ENCODE measurements at regions not wholly inside any gene's neighbourhood (a gene's known extent, or its start where the extent isn't known, plus 50 kb on each side); places are given as distances from the start of the nearest gene placed in this dataset.

DNA sequence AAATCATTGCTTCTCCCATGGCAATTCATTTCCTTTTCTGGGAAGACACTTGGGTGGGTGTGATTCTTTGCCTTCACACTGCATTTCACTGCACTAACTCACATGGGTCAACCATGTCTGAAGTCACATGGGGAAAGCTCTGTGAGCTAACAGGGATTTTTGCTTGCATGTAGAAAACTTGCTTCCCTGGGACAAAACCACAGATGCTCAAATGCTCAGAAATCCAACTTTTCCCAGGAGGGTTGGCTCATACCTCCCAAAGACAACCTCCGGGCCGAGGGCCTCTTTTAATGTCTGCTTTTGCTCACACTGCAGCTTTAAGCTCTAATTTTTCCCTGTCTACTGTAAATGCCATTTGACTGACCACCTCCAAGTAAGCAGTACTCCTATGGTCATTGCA, 1695.2 kb downstream of the STIM2 start:
- TF ChIP-seq, protein P1, sequence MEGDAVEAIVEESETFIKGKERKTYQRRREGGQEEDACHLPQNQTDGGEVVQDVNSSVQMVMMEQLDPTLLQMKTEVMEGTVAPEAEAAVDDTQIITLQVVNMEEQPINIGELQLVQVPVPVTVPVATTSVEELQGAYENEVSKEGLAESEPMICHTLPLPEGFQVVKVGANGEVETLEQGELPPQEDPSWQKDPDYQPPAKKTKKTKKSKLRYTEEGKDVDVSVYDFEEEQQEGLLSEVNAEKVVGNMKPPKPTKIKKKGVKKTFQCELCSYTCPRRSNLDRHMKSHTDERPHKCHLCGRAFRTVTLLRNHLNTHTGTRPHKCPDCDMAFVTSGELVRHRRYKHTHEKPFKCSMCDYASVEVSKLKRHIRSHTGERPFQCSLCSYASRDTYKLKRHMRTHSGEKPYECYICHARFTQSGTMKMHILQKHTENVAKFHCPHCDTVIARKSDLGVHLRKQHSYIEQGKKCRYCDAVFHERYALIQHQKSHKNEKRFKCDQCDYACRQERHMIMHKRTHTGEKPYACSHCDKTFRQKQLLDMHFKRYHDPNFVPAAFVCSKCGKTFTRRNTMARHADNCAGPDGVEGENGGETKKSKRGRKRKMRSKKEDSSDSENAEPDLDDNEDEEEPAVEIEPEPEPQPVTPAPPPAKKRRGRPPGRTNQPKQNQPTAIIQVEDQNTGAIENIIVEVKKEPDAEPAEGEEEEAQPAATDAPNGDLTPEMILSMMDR (IDR thresholded peaks at IDR 0.05 in 2 of 3, conservative IDR thresholded peaks at IDR 0.05 in 1 of 3; ENCODE audit: control insufficient read depth in 2 of 3, extremely low read depth in 1 of 3, insufficient read depth in 1 of 3, low read depth in 3 of 3, low read length in 3 of 3), result no peak
- TF ChIP-seq POLR2A (IDR thresholded peaks at IDR 0.05; ENCODE audit: low read depth, low read length) (no peak), EZH2 (IDR thresholded peaks at IDR 0.05; ENCODE audit: borderline replicate concordance, control insufficient read depth, low read depth, low read length) (no peak), CBFB (IDR thresholded peaks at IDR 0.05; ENCODE audit: low read depth) (no peak), TCF7 (IDR thresholded peaks at IDR 0.05; ENCODE audit: borderline replicate concordance) (no peak), POU2F2 (IDR thresholded peaks at IDR 0.05; ENCODE audit: borderline replicate concordance, low read depth, low read length) (no peak), RFX5 (IDR thresholded peaks at IDR 0.05; ENCODE audit: low read depth, low read length) (no peak), POLR2AphosphoS5 (IDR thresholded peaks at IDR 0.05; ENCODE audit: low read length) (no peak), YY1 (IDR thresholded peaks at IDR 0.05; ENCODE audit: low read depth, low read length) (no peak), CEBPB (IDR thresholded peaks at IDR 0.05; ENCODE audit: borderline replicate concordance in 1 of 2, low read depth in 2 of 2, low read length in 2 of 2) (no peak), HCFC1 (IDR thresholded peaks at IDR 0.05; ENCODE audit: low read length) (no peak), ETV6 (conservative IDR thresholded peaks at IDR 0.05 in 1 of 2, IDR thresholded peaks at IDR 0.05 in 1 of 2; ENCODE audit: borderline replicate concordance in 1 of 2, low read depth in 1 of 2) (no peak), MXI1 (IDR thresholded peaks at IDR 0.05; ENCODE audit: low read depth, low read length) (no peak)

All from GM12878 (cell line).